A673 (cell line): ENCODE measurements at regions not wholly inside any gene's neighbourhood (a gene's known extent, or its start where the extent isn't known, plus 50 kb on each side); places are given as distances from the start of the nearest gene placed in this dataset.

Experiments used
- BruUV-seq: library from RNA; stranded (reverse); fragments of 400-500 nt; replicated peaks from 2 replicates; lab custom pipeline; 2021; lab: Mats Ljungman, UMichigan
- CTCF ChIA-PET: fragments of 300-600 bp; sonication (Branson Sonifier 250); formaldehyde crosslinking; loops from one replicate; lab custom pipeline; 2022; ENCODE audit warnings: antibody characterized with exemption; lab: Charles Lee
- POLR2A ChIA-PET: fragments of 300-600 bp; sonication (Branson Sonifier 250); formaldehyde crosslinking; loops from one replicate; lab custom pipeline; 2022; ENCODE audit warnings: antibody characterized with exemption; ENCODE audit not compliant: low non-redundant PET; lab: Charles Lee
- DNase-seq: peaks from one replicate; pipeline ENCODE4 v3.0.0-alpha.2; 2015; ENCODE audit warnings: low spot score
- H3K27ac ChIP-seq: fragments of 200-600 bp; sonication (generic); 2 replicates; pipeline ENCODE4 v1.5.1; 2016; ENCODE audit warnings: mixed run types, low read depth, mild to moderate bottlenecking, mixed read lengths, antibody characterized with exemption, low read length; ENCODE audit not compliant: poor library complexity, severe bottlenecking
- H3K27me3 ChIP-seq: fragments of 200-600 bp; sonication (generic); replicated peaks from 2 replicates; pipeline ENCODE4 v1.6.1; 2017; ENCODE audit warnings: mixed run types, low read depth, mild to moderate bottlenecking, mixed read lengths, antibody characterized with exemption, low read length; ENCODE audit not compliant: insufficient read depth, poor library complexity
- H3K36me3 ChIP-seq: fragments of 200-600 bp; sonication (generic); 2 replicates; pipeline ENCODE4 v1.6.1; 2016; ENCODE audit warnings: mixed run types, mild to moderate bottlenecking, mixed read lengths, antibody characterized with exemption, low read length; ENCODE audit not compliant: insufficient read depth, poor library complexity, severe bottlenecking
- H3K4me1 ChIP-seq: fragments of 200-600 bp; sonication (generic); 2 replicates; pipeline ENCODE4 v1.6.1; 2017; ENCODE audit warnings: mixed run types, mild to moderate bottlenecking, mixed read lengths, antibody characterized with exemption, low read length; ENCODE audit not compliant: insufficient read depth, poor library complexity, severe bottlenecking
- H3K4me3 ChIP-seq: fragments of 200-600 bp; sonication (generic); 2 replicates; pipeline ENCODE4 v1.5.1; 2016; ENCODE audit warnings: low read depth, mixed run types, mild to moderate bottlenecking, mixed read lengths, low read length; ENCODE audit not compliant: poor library complexity, severe bottlenecking
- H3K9me3 ChIP-seq: fragments of 200-600 bp; sonication (generic); 2 replicates; pipeline ENCODE4 v1.6.1; 2016; ENCODE audit warnings: mixed run types, low read depth, mild to moderate bottlenecking, mixed read lengths, antibody characterized with exemption, low read length; ENCODE audit not compliant: poor library complexity, severe bottlenecking
- EZH2 ChIP-seq: fragments of 200-600 bp; sonication (generic); IDR thresholded peaks from 2 replicates; pipeline ENCODE4 v1.6.1; 2017; ENCODE audit warnings: borderline replicate concordance, low read depth, mild to moderate bottlenecking, mixed read lengths, antibody characterized with exemption, low read length; ENCODE audit not compliant: poor library complexity, severe bottlenecking
- intact Hi-C: fragments of 100-400 bp; cut with micrococcal nuclease; formaldehyde crosslinking; loops from one replicate; pipeline ENCODE4 v1.10.0; 2022; ENCODE audit not compliant: unreplicated experiment
- TF ChIP-seq, protein P1 (sequence below): fragments of 300-800, 200-600 bp; sonication (generic); conservative IDR thresholded peaks from 2 replicates; pipeline ENCODE4 v1.5.1; 2017; ENCODE audit warnings: low read depth, mild to moderate bottlenecking, antibody characterized with exemption, low read length, moderate library complexity, mixed read lengths

DNA sequence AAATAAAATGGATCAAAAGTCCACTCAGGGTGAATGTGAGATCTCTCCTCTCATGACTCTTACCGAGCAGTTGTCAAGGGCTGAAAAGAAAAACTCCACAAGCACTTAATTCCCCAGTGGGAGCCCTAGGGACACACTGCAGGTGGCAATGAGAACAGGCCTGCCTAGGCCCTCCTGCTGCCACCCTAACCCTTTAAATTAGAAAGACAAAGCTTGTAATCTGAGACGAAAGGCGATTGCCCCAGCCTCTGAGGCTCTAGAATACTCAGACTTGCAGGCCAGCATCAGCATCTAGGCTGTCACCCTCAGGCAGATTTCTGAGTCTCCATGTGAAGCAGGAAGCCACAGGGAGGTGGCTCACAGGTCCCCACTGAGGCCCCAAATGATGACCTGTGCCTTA, 457.0 kb upstream of the MYT1L start:
- no TSS peak for BruUV-seq
- no peak for TF ChIP-seq EZH2
- TF ChIP-seq, protein P1, sequence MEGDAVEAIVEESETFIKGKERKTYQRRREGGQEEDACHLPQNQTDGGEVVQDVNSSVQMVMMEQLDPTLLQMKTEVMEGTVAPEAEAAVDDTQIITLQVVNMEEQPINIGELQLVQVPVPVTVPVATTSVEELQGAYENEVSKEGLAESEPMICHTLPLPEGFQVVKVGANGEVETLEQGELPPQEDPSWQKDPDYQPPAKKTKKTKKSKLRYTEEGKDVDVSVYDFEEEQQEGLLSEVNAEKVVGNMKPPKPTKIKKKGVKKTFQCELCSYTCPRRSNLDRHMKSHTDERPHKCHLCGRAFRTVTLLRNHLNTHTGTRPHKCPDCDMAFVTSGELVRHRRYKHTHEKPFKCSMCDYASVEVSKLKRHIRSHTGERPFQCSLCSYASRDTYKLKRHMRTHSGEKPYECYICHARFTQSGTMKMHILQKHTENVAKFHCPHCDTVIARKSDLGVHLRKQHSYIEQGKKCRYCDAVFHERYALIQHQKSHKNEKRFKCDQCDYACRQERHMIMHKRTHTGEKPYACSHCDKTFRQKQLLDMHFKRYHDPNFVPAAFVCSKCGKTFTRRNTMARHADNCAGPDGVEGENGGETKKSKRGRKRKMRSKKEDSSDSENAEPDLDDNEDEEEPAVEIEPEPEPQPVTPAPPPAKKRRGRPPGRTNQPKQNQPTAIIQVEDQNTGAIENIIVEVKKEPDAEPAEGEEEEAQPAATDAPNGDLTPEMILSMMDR: no peak
- Histone ChIP-seq H3K36me3 (no peaks in the 10 kb centered on the region), H3K27ac (no peak overlapping the region), H3K9me3 (no peaks in the 10 kb centered on the region), H3K4me3 (no peak overlapping the region), H3K27me3 (no peaks in the 10 kb centered on the region), H3K4me1 (no peaks in the 10 kb centered on the region)
- ChIA-PET CTCF (no interaction called here), POLR2A (no interaction called here)
- intact Hi-C loops: no loop called here
- DNase-seq: peak; percentile 18

DNA sequence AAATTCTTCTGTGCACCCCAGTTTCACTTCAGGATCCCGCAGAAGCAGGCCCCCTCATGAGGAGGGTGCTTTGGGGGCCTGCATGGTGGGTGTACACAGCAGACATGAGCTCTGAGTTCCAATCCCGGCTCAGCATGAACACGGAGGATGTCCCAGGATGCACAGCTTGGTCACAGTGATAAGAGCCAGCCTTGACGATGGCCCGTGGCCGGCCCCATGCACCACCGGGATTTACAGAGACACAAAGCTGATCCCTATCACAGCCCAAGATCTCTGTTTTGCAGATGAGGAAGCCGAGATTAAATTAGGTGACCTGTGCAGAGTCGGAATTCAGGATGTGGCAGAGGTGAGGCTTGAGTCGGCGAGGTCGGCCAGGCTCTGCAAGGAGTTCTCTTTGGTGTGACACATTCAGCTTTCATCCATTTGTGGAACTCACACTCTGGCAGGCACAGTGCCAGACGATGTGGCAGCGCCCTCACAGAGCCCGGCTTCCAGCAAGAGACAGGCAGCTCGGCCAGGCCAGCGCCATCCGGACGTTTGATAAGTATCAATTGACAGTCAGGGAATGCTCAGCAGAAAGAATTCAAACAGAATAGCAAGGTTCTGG, 456.3 kb upstream of the MYT1L start:
- Histone ChIP-seq H3K9me3 (no peaks in the 10 kb centered on the region), H3K27me3 (no peaks in the 10 kb centered on the region), H3K27ac (no peak overlapping the region), H3K36me3 (no peaks in the 10 kb centered on the region), H3K4me1 (no peaks in the 10 kb centered on the region), H3K4me3 (no peak overlapping the region)
- no peak for DNase-seq
- TF ChIP-seq, protein P1: no peak
- TF ChIP-seq EZH2: no peak
- ChIA-PET POLR2A (no interaction called here), CTCF (no interaction called here)
- no TSS peak for BruUV-seq
- intact Hi-C loops: no loop called here

DNA sequence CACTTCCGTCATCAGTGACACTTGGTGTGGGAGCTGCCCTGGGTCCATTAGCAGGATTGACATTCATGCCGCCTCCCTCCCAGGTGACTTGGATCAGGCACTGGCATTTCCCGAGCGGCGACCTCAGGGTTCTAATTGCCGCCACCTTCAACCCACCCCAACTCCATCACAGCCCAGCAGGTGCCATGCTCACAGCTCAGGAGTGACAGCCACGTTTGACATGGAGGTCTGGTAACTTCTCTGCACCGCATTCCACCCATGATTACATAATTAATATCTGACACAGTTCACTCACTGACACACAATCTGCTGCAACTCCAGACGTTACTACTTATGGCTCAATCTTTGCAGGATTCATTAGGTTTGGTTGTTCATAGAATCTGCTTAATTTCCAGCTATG, 450.9 kb upstream of the MYT1L start:
- intact Hi-C loops: no loop called here
- H3K4me3 ChIP-seq: no peak overlapping the region
- no peak for TF ChIP-seq EZH2
- TF ChIP-seq, protein P1: no peak
- BruUV-seq: no TSS peak
- POLR2A ChIA-PET: no interaction called here
- no peaks in the 10 kb centered on the region for H3K27me3 ChIP-seq
- no peaks in the 10 kb centered on the region for H3K4me1 ChIP-seq
- CTCF ChIA-PET: no interaction called here
- no peak overlapping the region for H3K27ac ChIP-seq
- no peaks in the 10 kb centered on the region for H3K9me3 ChIP-seq
- DNase-seq: no peak
- H3K36me3 ChIP-seq: no peaks in the 10 kb centered on the region
